T-helper 2 cell treated with Interferon-gamma antibody and Interleukin-4, amounts not matched to agents 100 ng/mL and 5 ng/mL, for 36 hours (primary cell): ENCODE measurements at regions not wholly inside any gene's neighbourhood (a gene's known extent, or its start where the extent isn't known, plus 50 kb on each side); places are given as distances from the start of the nearest gene placed in this dataset.

Experiments
- intact Hi-C: fragments of 100-400 bp; cut with micrococcal nuclease; formaldehyde crosslinking; loops from one replicate; pipeline ENCODE4 v1.15.1; 2023

GRCh38 chr2:861655-862354 lies 88.8 kb upstream of the SNTG2 start:
- intact Hi-C loops: no loop called here

- intact Hi-C loops: no loop called here
These were observed 90.3 kb upstream of the SNTG2 start for GRCh38 chr2:860259-860855.

GRCh38 chr2:858646-859045 lies 92.0 kb upstream of the SNTG2 start:
- intact Hi-C loops: no loop called here

GRCh38 chr2:857937-858336 lies 92.7 kb upstream of the SNTG2 start:
- intact Hi-C loops: no loop called here

- intact Hi-C loops: no loop called here
These were observed 93.6 kb upstream of the SNTG2 start for GRCh38 chr2:857081-857480.

GRCh38 chr2:856456-856855 lies 94.2 kb upstream of the SNTG2 start:
- intact Hi-C loops: no loop called here

GRCh38 chr2:856041-856440 lies 94.6 kb upstream of the SNTG2 start:
- intact Hi-C loops: no loop called here

GRCh38 chr2:855177-855576 lies 95.5 kb upstream of the SNTG2 start:
- intact Hi-C loops: no loop called here

- intact Hi-C loops: loop anchor here (1.0 kb wide), 2 partner anchors 692 to 696 kb away; no protein-coding TSS in a partner anchor
These were observed 96.2 kb upstream of the SNTG2 start for GRCh38 chr2:854460-854859.

- intact Hi-C loops: no loop called here
These were observed 97.3 kb upstream of the SNTG2 start for GRCh38 chr2:853203-853870.

- intact Hi-C loops: no loop called here
These were observed 98.5 kb upstream of the SNTG2 start for GRCh38 chr2:852168-852567.

GRCh38 chr2:851680-852079 lies 99.0 kb upstream of the SNTG2 start:
- intact Hi-C loops: no loop called here

GRCh38 chr2:851078-851477 lies 99.6 kb upstream of the SNTG2 start:
- intact Hi-C loops: no loop called here

GRCh38 chr2:850429-850828 lies 100.2 kb upstream of the SNTG2 start:
- intact Hi-C loops: no loop called here

GRCh38 chr2:848099-848498 lies 102.5 kb upstream of the SNTG2 start:
- intact Hi-C loops: no loop called here

- intact Hi-C loops: no loop called here
These were observed 103.0 kb upstream of the SNTG2 start for GRCh38 chr2:847669-848068.

GRCh38 chr2:844715-845114 lies 105.9 kb upstream of the SNTG2 start:
- intact Hi-C loops: no loop called here

- intact Hi-C loops: no loop called here
These were observed 108.4 kb upstream of the SNTG2 start for GRCh38 chr2:842151-842803.

GRCh38 chr2:841036-841435 lies 109.6 kb upstream of the SNTG2 start:
- intact Hi-C loops: no loop called here

GRCh38 chr2:834233-834632 lies 116.4 kb upstream of the SNTG2 start:
- intact Hi-C loops: no loop called here

- intact Hi-C loops: no loop called here
These were observed 117.5 kb upstream of the SNTG2 start for GRCh38 chr2:833180-833579.

- intact Hi-C loops: no loop called here
These were observed 118.0 kb upstream of the SNTG2 start for GRCh38 chr2:832635-833034.
